ENCODE measurements at regions not wholly inside any gene's neighbourhood (a gene's known extent, or its start where the extent isn't known, plus 50 kb on each side); places are given as distances from the start of the nearest gene placed in this dataset.

- in situ Hi-C loops (cut with HindIII; ENCODE audit: low pct_unique_long_range_greater_than_20kb, low sequenced_read_pairs), result no loop called here
- H3K27ac ChIP-seq (ENCODE audit: low read length), result no peak overlapping the region
- no peak overlapping the region for H3K4me3 ChIP-seq (ENCODE audit: low read depth in 2 of 2, low read length in 2 of 2)
- intact Hi-C loops (cut with micrococcal nuclease; ENCODE audit: unreplicated experiment), result no loop called here
- no peaks in the 10 kb centered on the region for H3K4me1 ChIP-seq (ENCODE audit: control insufficient read depth, insufficient read depth, low read length)
- no peaks in the 10 kb centered on the region for H3K36me3 ChIP-seq (ENCODE audit: control insufficient read depth, insufficient read depth, low read length)
- TF ChIP-seq SIN3A (IDR thresholded peaks at IDR 0.05; ENCODE audit: borderline replicate concordance, insufficient read depth, low read depth, low read length), result no peak
- BruUV-seq (replicated peaks), result no TSS peak
- no peak for DNase-seq (ENCODE audit: low read depth, low spot score)
- no peaks in the 10 kb centered on the region for H3K9me3 ChIP-seq (ENCODE audit: control insufficient read depth, insufficient read depth, low read depth, low read length)
- POLR2A ChIA-PET, result no interaction called here
- CTCF ChIA-PET, result no interaction called here
- no peaks in the 10 kb centered on the region for H3K27me3 ChIP-seq (ENCODE audit: control insufficient read depth, insufficient read depth, low read length)
- no peak for ATAC-seq
Measured at GRCh38 chr22:48451891-48452290, 1375.8 kb downstream of the BRD1 start.

GRCh38 chr22:48450188-48450825 lies 1377.4 kb downstream of the BRD1 start:
- DNase-seq (ENCODE audit: low read depth, low spot score) (no peak), ATAC-seq (no peak)
- Histone ChIP-seq H3K36me3 (ENCODE audit: control insufficient read depth, insufficient read depth, low read length) (no peaks in the 10 kb centered on the region), H3K4me1 (ENCODE audit: control insufficient read depth, insufficient read depth, low read length) (no peaks in the 10 kb centered on the region), H3K9me3 (ENCODE audit: control insufficient read depth, insufficient read depth, low read depth, low read length) (no peaks in the 10 kb centered on the region), H3K4me3 (ENCODE audit: low read depth in 2 of 2, low read length in 2 of 2) (no peak overlapping the region), H3K27me3 (ENCODE audit: control insufficient read depth, insufficient read depth, low read length) (no peaks in the 10 kb centered on the region), H3K27ac (ENCODE audit: low read length) (no peak overlapping the region)
- ChIA-PET POLR2A (no interaction called here), CTCF (no interaction called here)
- in situ Hi-C loops (cut with HindIII; ENCODE audit: low pct_unique_long_range_greater_than_20kb, low sequenced_read_pairs), result no loop called here
- no TSS peak for BruUV-seq (replicated peaks)
- intact Hi-C loops (cut with micrococcal nuclease; ENCODE audit: unreplicated experiment), result no loop called here
- TF ChIP-seq POLR2AphosphoS5 (IDR thresholded peaks at IDR 0.05; ENCODE audit: low read depth, low read length) (no peak), TCF7L2 (IDR thresholded peaks at IDR 0.05; ENCODE audit: low read depth, low read length) (no peak), SIN3A (IDR thresholded peaks at IDR 0.05; ENCODE audit: borderline replicate concordance, insufficient read depth, low read depth, low read length) (no peak), CTCF (IDR thresholded peaks at IDR 0.05) (no peak), REST (IDR thresholded peaks at IDR 0.05; ENCODE audit: insufficient read depth in 1 of 2, low read depth in 2 of 2, low read length in 1 of 2) (no peak)

- in situ Hi-C loops (cut with HindIII; ENCODE audit: low pct_unique_long_range_greater_than_20kb, low sequenced_read_pairs) (no loop called here), intact Hi-C loops (cut with micrococcal nuclease; ENCODE audit: unreplicated experiment) (no loop called here)
- no peaks in the 10 kb centered on the region for H3K4me1 ChIP-seq (ENCODE audit: control insufficient read depth, insufficient read depth, low read length)
- DNase-seq (ENCODE audit: low read depth, low spot score) (no peak), ATAC-seq (no peak)
- H3K9me3 ChIP-seq (ENCODE audit: control insufficient read depth, insufficient read depth, low read depth, low read length), result no peaks in the 10 kb centered on the region
- H3K27me3 ChIP-seq (ENCODE audit: control insufficient read depth, insufficient read depth, low read length), result no peaks in the 10 kb centered on the region
- H3K36me3 ChIP-seq (ENCODE audit: control insufficient read depth, insufficient read depth, low read length), result no peaks in the 10 kb centered on the region
- ChIA-PET CTCF (no interaction called here), POLR2A (no interaction called here)
- BruUV-seq (replicated peaks), result no TSS peak
- no peak overlapping the region for H3K27ac ChIP-seq (ENCODE audit: low read length)
- no peak for TF ChIP-seq SIN3A (IDR thresholded peaks at IDR 0.05; ENCODE audit: borderline replicate concordance, insufficient read depth, low read depth, low read length)
- no peak for TF ChIP-seq POLR2AphosphoS5 (IDR thresholded peaks at IDR 0.05; ENCODE audit: low read depth, low read length)
- no peak for TF ChIP-seq TCF7L2 (IDR thresholded peaks at IDR 0.05; ENCODE audit: low read depth, low read length)
- TF ChIP-seq CTCF (IDR thresholded peaks at IDR 0.05), result no peak
- no peak overlapping the region for H3K4me3 ChIP-seq (ENCODE audit: low read depth in 2 of 2, low read length in 2 of 2)
Measured at GRCh38 chr22:48449466-48450187, 1378.0 kb downstream of the BRD1 start.

Measured in Panc1 (cell line).